ENCODE measurements at regions not wholly inside any gene's neighbourhood (a gene's known extent, or its start where the extent isn't known, plus 50 kb on each side); places are given as distances from the start of the nearest gene placed in this dataset.
A peak's percentile ranks its signal among the peaks of the same experiment; 100 is the strongest.
"Not testable (repeated sequence)": the region's sequence is repeated elsewhere in the genome, so short reads cannot be mapped to it uniquely, and the experiment has no call there.

DNA sequence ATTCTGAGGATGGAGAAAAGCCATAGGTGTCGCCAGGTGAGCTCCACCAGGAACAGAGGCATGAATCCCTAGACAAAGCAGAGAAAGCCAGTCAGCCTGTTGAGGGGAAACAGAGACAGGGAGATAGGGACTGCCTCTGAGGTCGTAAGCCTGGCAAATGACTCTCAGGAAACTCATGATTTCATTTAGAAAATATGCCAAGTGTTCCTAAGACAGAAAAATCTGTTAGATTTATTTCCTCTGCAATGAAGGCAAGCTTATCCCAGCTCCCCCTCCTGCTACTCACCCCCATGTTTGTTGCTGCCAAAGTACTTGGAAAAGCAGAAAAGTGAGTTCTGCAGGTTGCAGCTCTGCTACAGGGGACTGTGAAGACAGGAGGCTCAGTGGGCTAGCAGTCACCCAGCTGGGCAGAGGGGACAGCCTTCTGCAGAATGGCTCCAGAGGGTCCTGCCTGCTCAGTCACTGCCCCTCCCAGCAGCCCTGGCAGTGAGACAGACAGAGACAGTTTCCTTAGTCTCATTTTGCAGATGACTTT, 184.3 kb downstream of the ADRA2A start:
- peak in 1 of 56 donors; percentile 16 for DNase-seq

GRCh38 chr10:111265341-111265740, 188.5 kb downstream of the ADRA2A start:
- DNase-seq = no peak

DNA sequence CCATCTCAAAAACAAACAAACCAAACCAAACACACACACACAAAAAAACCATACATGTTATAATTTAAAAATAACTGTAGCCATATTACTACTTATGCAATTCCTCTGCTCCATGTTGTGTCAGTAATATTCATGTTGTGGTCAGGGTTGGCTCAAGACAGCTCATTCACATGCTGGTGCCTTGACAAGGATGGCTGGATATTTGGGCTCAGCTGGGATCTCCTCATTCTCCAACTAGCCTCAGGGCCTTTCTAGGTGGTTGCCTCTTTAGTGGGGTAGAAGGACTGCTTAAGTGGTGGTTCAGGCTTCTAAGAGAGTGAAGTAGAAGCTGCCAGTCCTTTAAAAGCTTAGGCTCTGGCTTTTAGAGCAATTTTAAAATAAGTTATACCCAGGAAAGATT, 189.3 kb downstream of the ADRA2A start:
- no peak for DNase-seq

- no peak for DNase-seq
These were observed 190.8 kb downstream of the ADRA2A start for GRCh38 chr10:111267673-111268072.

GRCh38 chr10:111273235-111273634, 196.4 kb downstream of the ADRA2A start:
- no peak for DNase-seq

DNA sequence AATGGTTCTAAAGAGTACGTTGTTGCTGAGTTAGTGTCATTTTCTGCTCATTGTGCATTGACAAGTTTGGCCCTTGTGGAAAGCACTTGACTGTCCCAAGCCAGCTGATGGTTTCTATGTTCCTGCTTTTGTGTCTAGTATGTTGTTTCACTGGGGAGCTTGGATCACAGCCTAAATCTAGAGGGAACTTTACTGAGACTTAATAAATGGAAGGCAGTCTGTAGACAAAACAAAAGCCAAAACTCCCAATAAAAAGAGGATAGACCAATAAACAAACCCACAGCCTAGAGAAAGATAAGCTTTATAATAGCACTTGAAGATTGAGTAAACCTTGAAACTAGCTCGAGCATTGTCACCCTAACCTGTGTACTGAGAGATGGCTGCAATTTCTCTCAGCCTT, 196.8 kb downstream of the ADRA2A start:
- DNase-seq = no peak

DNA sequence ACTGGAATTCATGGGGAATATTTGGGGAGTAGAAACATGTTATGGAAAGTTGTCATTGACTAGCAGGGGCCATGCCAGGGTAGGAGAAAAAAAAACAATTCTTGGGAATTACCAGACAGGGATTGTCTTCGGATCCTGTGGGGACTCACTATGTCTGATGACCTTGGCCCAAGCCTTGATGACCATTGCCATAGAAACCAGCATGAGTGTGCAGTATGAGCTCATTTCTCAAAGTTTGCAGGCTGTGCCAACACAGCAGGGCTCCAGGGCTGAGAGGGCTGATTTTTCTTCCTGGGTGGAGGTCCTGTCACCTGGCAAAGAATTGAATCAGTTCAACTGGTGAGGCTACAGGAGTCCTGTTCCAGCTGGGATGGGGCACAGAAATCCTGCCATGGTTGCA, 198.3 kb downstream of the ADRA2A start:
- DNase-seq = no peak

DNA sequence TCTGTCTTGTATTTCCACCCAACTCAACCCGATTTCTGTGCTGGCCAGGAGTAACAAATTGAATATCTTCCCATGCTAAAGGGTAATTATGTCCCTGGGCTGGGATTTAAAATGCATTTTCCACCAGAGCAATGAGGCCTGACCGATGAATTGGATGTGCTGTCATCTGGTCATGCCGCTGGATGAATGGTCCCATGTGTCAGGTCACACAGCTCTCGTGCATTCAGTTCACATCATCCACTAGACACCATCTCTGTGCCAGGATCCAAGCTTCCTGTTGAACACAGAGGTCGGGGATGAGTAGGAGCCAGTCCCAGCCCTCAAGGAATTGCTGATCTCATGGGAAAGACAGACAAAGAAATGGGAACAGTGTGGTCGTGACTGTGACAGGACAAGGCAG, 200.8 kb downstream of the ADRA2A start:
- no peak for DNase-seq

DNA sequence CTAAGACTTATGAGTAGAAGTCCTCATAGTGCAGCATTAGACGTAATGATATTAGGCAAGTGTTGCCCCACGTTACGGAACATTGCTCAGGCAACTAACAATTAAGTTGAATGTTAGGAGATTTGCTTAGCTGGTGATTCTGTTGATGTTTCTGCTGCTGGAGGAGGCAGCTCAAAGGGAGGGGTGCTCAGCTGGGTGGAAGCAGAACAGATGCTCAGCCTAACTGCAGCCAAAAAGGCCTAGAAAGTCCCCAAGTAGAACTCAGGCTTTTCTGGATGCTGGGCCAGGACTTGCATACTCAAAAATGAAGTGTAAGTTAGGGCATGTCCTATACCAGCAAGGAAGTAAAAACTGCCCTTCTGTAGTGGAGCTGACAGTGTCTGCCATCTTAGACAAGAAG, 201.4 kb downstream of the ADRA2A start:
- no peak for DNase-seq

- DNase-seq = peak in 1 of 56 donors; percentile 1
These were observed 204.7 kb downstream of the ADRA2A start for GRCh38 chr10:111281516-111281915.

GRCh38 chr10:111289461-111289860, 212.6 kb downstream of the ADRA2A start:
- no peak for DNase-seq

DNA sequence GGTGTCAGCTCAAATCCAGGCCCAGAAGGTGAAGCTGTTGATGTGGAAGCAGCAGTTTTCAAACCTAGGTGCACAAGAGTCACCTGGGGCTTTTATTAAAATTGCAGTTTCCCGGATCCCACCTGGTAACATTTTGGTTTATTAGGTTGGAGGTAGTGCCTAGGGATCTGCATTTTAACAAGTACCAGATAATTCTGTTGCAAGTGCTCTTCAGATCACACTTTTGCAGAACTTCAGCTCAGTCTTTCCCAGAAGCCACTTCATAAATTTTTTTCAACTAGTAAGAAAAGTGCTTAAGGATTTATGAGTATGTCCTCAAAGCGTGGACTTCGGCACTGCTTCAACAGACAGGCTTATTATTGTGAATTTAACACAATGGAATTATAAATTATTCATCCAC, 213.8 kb downstream of the ADRA2A start:
- DNase-seq = no peak

DNA sequence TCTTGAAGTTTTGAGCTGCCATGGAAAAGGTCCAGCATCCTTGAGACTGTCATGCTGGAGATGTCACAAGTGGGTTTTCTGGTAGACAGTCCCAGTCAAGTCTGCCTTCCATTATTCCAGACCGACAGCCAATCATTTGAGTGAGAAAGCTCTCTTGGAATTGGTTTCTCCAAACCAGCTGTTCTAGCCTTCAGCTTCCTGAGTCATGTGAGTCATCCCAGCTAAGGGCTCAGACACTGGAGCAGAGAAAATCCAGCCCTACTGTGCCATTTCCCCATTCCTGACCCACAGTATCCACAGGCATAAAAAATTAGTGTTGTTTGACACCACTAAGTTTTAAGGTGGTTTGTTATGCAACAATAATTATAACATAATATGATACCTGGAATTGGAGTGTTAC, 219.0 kb downstream of the ADRA2A start:
- DNase-seq = no peak

GRCh38 chr10:111297351-111297848, 220.6 kb downstream of the ADRA2A start:
- no peak for DNase-seq

DNA sequence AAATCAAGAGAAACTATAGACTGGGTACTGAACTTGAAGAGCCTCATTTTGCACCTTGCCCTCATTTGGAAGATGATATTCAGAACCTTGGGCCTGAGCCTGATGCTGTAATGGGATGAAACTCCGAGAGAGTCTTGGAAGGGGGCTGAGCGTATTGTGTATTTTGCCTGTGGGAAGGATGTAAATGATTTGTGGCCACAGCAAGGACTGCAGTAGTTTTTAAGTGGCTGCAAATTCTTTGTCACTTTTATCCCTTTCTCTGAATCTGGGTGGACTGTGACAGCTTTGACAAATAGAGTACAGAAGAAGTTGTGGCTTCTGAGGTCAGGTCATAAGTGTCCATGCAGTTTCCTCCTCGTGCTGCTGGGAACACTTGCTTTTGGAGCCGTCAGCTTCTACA, 221.2 kb downstream of the ADRA2A start:
- DNase-seq = no peak

DNA sequence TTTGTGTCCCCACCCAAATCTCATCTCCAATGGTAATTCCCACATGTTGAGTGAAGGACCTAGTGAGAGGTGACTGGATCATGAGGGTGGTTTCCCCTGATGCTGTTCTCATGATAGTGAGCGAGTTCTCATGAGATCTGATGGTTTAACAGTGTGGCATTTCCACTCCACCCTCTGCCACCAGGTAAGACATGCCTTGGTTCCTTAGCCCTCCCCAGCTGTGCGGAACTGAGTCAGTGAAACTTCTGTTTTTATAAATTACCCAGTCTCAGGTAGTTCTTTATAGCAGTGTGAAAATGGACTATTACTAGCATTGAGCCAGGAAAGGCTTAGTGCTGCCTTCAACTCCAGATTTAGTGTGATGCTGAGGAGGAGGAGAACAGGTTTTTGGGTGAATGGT, 222.2 kb downstream of the ADRA2A start:
- no peak for DNase-seq

- DNase-seq = no peak
These were observed 227.1 kb downstream of the ADRA2A start for GRCh38 chr10:111303887-111304286.

- DNase-seq = no peak
These were observed 239.9 kb downstream of the ADRA2A start for GRCh38 chr10:111316722-111317212.

DNA sequence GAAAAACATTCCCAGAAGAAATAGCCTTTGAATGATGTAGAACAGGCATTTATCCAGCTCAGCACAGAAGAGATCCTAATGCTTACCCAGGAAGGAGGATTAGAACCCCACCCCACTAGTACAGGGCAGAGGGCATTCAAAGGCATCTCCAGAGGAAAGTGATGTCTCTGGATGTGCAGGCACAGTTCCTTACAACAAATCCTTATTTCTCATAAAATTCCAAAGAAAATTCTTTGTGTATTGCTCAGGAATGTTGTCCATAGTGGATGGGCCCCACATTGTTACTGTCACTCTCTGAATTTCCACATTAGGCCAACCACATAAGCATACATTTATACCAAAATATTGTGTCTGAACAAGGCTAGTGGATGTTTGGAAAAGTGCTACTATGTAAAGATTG, 243.0 kb downstream of the ADRA2A start:
- DNase-seq = no peak

- no peak for DNase-seq
These were observed 246.6 kb downstream of the ADRA2A start for GRCh38 chr10:111323389-111323966.

- DNase-seq = not testable (repeated sequence)
These were observed 255.3 kb downstream of the ADRA2A start for GRCh38 chr10:111332174-111332573.

GRCh38 chr10:111335826-111336225, 259.0 kb downstream of the ADRA2A start:
- DNase-seq = peak in 3 of 56 donors; percentile 1 to 17 (median 13)

GRCh38 chr10:111338035-111338434, 261.2 kb downstream of the ADRA2A start:
- DNase-seq = no peak
